Adrenal gland (tissue), 5 donors: ENCODE measurements at regions not wholly inside any gene's neighbourhood (a gene's known extent, or its start where the extent isn't known, plus 50 kb on each side); places are given as distances from the start of the nearest gene placed in this dataset.

Source experiments
- CTCF ChIP-seq, 6 experiments: fragments of 450-650 bp in 4 of 6; fragments of 200-600 bp in 2 of 6; sonication (generic) in 1 of 6; IDR thresholded peaks; 1 replicate in 5 of 6; 2 replicates in 1 of 6; pipeline versions ENCODE4 v1.5.1 to v1.8.0; 2016 to 2021; ENCODE audit warnings: antibody characterized with exemption in 6 of 6, mild to moderate bottlenecking in 2 of 6, moderate library complexity in 1 of 6
- POLR2A ChIP-seq, 2 donors: fragments of 450-650 bp; IDR thresholded peaks; one replicate each; pipeline ENCODE4 v1.6.1; 2017; ENCODE audit warnings: antibody characterized with exemption in 2 of 2, mild to moderate bottlenecking in 2 of 2, moderate library complexity in 1 of 2
- donor health status: DM: no; HTN: no; CAD: no.

GRCh38 chr2:107419191-107419590 lies 407.5 kb upstream of the RGPD4 start:
- TF ChIP-seq CTCF (IDR thresholded peaks at IDR 0.05) (no peak), POLR2A (IDR thresholded peaks at IDR 0.05) (no peak)
